HL-60/S4 treated with retinoic acid at 250 ng/mL for 4 days and 3 days (cell line): ENCODE measurements at regions not wholly inside any gene's neighbourhood (a gene's known extent, or its start where the extent isn't known, plus 50 kb on each side); places are given as distances from the start of the nearest gene placed in this dataset.
"Not testable (repeated sequence)": the region's sequence is repeated elsewhere in the genome, so short reads cannot be mapped to it uniquely, and the experiment has no call there.

Experiments used
- in situ Hi-C: fragments of 300-500 bp; cut with MboI; formaldehyde crosslinking; loops from 2 replicates; pipeline ENCODE4 v1.7.0; 2022; ENCODE audit warnings: low sequenced_read_pairs

DNA sequence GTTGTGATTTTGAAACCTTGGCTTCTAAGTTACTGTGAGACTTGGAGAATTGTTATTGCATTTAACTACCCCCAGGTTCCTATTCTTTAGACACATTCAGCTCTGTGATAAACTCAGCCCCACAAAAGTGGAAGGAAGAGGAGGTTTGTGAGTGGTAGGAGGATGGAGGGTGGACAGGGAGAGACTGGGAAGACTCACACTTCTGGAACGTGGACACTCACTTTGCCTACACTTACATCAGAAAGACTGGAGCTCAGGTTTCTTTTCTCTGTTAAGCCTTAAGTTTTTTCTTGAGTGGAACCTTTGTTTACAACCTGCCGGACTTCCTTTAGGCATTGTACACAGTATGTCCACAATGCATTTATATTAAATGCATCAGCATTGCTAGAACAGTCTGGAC, 99.0 kb downstream of the AREG start:
- in situ Hi-C loops = no loop called here

DNA sequence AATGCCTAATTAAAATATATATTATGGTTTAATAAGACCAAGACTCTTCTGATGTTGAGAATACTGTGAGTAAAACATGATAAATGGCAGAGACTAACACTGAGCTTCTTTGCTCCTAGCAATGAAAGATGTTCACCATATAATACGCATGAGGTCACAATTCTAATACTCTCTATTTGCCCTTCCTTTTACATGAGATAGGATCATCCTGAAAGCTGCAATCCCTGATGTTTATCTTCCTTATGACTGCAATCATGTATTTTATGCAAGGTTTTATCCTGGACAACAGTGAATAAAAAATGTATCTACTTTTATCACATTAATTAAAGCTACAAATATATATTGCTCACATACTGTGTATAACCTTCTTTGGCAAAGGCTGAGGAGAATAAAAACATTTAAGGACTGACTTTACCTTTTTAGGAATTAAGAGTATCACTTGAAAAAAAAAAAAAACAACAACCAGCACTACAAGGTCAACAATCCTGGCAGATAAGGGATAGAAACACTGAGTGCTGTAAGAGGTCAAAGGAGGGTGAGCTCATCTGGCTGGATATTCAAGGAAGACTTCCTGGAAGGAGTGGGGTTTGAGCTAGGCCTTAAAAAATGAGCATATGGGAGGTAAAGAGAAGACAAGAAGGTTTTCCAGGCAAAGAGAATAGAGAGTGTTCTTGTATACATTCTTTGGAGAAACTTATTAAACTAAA, 99.9 kb downstream of the AREG start:
- in situ Hi-C loops = no loop called here

DNA sequence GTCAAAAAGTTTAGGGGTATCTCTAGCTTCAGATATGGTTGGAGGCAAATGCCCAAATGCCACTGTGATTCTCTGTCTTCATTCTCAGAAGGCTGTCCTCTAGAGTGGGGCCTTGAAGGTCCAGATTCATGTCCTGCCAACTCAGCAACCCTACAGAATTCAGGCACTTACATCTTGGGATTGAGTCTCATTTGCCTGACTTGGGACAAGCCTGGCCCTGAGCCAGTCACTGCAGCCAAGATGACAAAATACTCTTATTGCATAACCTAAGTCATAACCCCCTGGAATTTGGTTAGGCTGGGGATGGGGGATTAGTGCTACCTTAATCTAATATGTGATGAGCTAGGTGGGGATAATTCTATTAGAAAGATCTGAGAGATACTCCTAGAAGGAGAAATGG, 100.5 kb downstream of the AREG start:
- in situ Hi-C loops = no loop called here

DNA sequence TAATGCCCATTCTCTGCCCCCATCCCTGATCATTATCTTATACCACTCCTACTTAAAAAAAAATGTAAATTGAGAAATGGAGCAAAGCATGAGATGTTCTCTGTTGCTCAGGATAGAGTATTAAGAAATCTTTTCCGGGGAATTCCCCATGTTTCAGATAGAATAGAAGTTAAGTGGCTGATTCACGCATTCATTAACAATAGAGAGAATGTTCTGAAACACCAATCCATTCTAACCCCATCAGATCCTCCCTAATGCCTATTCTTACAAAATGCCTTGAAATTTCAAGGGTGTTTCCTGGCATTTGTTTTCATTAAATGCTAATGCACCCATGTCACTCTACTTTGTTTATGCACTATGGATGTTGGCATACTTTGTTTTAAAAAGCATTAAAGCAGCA, 101.1 kb downstream of the AREG start:
- in situ Hi-C loops = no loop called here

DNA sequence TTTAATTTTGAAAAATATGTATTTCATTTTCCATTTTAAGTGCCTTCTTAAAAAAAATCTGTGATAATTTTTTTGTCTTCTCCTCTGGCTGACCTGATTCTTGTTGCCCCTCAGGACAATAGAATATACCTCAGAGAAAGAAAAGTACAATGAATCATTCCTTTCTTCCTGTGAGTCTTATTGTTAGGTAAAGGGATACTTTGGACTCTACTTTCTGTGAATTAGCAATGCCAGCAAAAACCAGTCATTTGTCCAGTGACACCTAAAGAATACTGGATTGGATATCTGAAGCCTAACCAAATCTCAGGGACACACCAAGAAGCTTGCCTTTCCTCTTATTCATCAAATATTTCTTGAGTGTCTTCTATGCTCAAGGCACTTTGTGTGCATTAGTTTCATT, 102.1 kb downstream of the AREG start:
- in situ Hi-C loops = no loop called here

DNA sequence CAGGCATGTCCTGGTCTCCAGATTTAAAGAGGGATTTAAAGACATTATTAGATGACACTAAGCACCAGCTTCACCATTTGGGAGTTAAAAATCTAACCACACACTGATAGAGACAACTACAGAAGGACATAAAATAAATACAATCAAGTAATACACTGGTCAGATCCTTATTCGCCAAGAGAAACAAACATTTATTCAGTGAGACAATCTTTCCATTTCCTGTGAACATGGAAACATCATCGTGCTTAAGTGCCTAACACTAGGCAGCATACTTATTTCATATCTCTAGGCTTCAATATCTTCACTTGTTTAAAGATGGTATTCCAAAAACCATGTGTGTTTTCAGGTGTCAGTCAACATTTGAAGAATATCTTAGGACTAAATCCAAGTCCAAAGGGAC, 103.6 kb downstream of the AREG start:
- in situ Hi-C loops = no loop called here

DNA sequence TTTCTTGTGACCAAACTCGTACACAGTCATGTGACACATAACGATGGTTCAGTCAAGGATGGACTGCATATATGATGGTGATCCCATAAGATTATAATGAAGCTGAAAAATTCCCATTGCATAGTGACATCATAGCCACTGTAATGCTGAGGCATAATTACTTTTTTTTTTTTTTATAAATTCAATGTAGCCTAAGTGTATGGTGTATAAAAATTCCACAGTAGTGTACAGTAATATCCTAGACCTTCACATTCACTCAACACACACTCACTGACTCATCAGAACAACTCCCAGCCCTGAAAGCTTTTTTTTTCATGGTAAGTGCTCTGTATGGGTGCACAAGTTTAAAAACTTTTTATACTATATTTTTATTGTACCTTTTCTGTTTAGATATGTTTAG, 105.0 kb downstream of the AREG start:
- in situ Hi-C loops = no loop called here

DNA sequence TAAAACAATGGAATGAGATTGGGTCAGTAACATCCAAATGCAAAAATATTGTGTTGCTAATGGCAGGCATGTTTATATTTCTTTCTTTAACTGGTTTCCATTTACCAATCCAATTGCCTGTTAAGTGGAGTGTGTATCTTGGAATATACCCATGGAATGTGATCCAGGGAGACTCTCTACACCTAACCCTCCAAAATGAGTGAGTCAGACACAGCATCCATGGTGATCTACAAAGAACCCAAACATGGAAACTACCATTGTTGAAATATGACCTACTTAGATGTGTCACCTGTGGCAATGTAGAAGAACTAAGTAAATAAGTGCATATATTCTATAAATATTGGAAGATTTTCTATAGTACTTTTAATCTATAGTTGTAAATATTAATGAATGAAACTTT, 110.3 kb downstream of the AREG start:
- in situ Hi-C loops = no loop called here

DNA sequence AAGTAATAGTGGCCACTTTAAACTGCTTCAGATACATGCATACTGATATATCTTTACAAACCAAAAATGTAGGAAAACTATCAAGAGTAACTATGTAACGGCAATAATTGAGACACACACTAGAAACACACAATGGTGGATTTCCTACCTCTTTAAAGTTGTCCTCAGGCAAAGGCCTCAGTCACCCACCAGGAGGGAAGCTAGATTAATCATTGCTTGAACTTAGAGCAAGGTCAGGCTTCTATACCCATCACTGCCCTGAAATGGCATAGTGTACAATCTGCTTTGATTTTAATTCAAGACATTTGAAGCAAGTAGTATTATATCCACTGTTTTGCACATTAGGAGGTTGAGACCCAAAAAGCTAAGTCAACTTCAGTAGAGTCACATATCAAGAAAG, 110.9 kb downstream of the AREG start:
- in situ Hi-C loops = no loop called here

DNA sequence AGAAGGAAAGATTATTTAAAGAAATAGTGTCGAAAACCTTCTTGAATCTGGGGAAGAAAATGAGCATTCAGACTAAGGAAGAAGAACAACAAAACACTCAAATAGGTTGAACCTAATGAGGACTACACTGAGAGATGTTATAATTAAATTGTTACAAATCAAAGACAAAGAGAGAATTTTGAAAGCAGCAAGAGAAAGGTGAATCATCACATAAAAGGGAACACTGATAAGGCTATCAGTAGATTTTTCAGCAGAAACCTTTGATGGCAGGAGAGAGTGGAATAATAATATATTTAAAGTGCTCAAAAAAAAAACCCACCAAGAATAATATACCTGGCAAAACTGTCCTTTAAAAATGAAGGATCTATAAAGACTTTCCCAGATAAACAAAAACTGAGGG, 114.9 kb downstream of the AREG start:
- in situ Hi-C loops = no loop called here

DNA sequence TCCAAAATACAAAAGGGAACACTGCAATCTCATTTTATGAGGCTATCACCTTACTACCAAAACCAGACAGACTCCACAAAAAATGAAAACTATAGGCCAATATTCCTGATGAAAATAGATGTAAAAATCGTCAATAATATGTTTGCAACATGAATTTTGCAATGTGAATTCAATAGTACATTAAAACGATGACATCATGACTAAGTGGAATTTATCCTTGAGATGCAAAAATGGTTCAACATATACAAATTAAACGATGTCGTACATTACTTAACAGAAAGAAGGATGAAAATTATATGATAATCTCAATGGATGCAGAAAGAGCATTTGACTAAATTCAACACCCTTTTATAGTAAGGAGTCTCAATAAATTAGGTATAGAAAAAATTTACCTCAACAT, 123.0 kb downstream of the AREG start:
- in situ Hi-C loops = no loop called here

DNA sequence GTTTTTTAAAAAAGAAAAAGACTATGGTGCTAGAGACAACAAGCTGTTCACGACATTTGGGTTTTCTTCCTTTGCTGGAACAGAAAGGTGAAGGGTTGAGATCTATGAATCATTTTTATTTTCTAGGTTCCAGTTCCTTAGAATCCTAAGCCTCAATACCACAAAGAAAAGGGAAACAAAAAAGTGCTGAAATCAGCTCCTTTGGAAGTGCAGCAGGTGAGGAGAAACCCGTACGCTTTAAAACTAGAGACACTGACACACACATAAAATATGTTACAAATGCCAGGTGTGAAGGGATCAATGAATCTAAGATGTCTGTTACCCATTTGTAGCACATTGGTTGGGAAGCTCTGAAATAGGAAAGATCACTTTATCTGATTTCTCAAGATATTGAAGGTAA, 125.2 kb downstream of the AREG start:
- in situ Hi-C loops = no loop called here

DNA sequence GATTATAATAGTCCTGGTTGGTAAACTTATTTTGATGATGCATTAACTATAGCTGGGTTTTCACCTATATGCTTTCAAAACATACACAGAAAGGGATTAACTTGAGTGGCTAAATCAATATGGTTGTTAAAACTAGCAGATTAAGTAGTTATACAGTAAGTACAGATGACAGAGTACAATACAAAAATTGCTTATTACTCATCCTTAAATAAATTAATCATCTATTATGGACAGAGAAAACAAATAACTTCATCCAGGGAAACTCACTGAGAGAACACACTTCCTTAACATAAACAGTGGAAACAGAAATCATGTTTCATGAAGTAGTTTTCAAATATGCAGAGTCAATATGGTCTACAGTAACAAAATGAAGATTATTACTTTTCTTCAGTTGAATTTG, 133.4 kb downstream of the AREG start:
- in situ Hi-C loops = no loop called here

DNA sequence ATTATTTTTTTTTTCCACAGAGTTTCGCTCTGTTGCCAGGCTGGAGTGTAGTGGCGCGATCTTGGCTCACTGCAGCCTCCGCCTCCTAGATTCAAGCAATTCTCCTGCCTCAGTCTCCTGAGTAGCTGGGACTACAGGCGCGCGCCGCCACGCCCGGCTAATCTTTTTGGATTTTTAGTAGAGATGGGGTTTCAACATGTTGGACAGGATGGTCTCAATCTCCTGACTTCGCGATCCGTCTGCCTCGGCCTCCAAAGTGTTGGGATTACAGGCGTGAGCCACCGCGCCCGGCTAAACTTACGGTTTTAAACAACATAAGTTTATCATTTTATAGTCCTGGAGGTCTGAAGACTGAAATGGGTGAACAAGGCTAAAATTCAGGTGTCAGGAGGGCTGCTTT, 133.9 kb downstream of the AREG start:
- in situ Hi-C loops = not testable (repeated sequence)

DNA sequence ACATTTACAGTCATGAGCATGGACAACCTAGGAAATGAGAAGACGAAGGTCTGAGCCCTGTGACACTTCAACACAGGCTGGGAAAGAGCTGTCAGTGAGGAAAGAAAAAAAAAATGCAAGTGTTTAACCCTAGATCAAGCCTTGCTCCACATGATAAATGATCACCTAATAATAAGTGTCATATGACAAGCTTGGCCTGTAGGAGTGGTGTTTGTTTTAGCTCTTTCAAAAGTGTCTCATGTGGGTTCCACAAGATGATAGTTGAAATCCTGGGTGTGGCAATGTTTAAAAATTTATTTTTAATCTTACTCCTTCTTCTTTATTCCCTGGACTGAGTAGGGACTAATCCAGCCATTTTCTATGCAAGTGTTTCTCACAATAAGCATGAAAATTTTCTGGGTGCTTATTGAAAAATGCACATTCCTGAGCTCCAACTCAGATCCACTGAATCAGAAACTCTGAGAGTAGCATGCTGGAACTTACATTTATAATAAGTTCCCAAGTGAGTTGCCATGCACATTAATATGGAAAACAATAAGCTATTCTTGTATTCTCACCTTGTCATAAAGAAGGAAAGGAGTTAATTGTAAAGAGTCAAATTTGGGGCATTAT, 138.3 kb downstream of the AREG start:
- in situ Hi-C loops = no loop called here

DNA sequence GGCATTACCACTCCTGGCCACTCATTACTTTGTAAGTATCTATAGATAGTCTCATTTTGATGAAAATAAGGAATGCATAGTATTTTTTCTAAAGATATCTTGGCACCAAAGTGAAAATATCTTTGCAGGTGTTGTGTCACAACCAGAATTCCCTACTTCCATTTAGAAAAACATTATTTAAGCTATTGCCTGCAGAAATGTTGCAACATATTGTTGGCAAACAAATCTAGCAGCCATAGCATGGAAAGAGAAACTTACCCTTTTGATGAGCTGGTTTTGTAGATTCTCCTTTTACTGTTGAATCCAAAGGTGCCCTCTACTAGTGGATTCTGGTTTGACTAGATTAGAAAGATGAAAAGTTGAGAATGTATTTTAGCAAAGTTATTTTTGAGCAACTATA, 138.8 kb downstream of the AREG start:
- in situ Hi-C loops = no loop called here

DNA sequence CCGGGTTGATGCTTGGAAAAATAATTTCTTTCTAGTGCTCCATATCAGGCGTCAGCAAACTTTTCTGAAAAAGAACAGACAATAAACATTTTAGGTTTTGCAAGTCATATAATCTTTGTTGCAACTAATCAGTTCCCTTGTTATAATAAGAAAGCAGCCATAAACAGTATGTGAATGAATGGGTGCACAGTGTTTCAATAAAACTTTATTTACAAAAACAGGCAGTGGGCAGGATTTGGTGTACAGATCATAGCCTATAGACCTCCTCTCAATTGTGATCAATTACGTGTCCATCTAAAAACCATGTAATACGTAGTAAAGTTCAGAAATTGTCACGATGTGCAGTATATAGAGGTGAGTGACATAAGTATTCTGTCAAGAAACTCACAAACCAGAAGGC, 143.4 kb downstream of the AREG start:
- in situ Hi-C loops = no loop called here

DNA sequence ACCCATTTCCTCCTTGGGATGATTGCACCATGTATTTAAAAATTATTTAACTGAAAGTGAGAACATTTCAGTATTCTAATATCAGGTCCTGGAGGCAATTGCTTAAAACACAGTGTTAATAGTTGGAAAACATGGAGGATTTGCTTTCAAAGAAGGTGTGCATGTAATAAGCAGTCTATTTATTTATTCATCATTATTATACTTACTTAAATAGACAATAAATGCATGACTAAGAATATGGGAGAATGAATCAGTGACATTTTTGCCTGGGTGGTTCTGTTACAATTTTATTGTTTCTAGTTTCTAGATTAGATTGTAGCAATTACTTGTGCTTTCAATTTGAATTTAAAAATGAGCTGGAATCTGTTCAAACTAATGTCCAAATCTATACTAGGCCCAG, 145.5 kb downstream of the AREG start:
- in situ Hi-C loops = no loop called here

DNA sequence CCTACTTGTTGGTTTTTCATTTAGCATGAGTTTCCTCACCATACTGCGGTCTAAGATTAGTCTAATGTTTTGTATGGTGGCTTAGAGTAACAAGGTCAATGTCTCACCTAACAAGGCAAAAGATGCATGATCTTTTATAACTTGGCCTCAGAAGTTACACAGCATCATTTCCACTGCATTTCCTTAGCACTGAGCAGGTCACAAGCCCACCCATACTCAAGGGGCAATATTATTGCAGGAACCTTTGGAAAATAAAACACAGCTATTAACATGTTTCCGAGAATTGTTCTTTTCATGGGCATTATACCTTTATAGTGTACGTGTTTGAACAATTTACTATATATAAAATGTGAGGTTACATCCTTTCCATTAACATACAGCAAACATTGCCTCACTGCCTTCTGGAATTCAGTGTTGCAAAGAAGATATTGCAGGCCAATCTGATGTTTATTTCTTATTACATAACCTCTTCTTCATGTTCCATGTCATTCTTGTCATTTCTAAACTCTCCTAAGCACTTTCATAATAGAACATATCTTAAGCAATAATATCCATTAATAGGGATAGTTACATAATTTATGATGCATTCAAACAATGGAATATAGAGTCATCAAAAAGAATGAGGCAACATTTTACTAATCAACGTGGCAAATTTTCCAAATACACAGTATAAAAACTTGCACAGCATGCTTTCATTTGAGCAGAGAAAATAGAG, 153.8 kb downstream of the AREG start:
- in situ Hi-C loops = no loop called here

DNA sequence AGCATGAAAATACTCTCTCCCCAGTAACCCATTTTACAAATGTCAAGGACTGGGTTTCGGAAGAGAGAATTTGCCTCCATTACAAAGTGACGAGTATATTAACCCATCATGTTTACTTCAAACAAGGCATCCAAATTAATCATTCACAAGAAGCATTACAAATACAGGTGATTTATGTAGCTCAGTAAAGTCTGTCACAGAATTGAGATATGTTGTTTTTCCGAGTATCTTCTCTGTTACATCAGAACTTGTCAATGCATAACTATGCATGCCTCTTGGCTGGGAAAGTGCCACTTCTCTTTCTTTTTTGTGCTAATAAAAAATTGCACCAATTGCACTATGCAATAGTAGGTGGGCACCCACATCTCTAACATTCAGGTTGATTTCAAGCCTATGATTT, 158.2 kb downstream of the AREG start:
- in situ Hi-C loops = no loop called here

DNA sequence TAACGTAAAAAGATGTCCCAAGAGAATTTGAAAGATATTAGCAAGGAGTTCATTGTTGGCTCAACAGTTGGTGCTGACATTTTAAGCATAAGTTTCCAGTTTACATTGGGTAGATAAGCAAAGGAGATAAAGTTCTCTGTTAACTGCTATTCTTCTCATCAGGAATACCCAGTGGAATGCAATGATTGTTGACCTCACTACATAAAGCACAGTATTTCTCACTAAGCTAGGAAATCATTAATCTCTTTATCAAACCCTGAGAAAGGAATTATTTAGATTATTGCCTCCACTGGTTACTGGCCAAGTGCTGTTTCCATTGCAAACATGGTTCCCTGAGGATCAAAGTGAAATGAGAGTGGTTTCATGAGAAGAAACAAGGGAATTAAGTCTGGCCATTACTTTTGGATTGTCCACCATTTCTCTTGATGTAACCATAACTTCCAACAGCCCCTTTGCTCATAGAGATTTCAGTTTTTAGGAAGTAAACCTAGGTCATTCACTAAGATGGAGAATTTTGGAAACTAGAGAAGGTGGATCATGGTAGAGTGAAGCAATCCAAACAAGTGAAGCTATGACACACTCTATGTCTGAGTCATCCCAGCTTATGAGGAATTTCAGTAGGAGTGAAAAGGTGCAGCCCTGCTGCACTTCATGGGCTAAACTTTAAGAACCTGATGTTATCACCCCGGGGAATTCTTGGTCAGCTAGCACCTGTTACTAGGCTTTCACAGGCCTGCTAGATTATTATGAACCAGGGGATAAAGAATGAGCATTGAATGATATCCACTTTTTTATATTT, 163.4 kb downstream of the AREG start:
- in situ Hi-C loops = no loop called here

DNA sequence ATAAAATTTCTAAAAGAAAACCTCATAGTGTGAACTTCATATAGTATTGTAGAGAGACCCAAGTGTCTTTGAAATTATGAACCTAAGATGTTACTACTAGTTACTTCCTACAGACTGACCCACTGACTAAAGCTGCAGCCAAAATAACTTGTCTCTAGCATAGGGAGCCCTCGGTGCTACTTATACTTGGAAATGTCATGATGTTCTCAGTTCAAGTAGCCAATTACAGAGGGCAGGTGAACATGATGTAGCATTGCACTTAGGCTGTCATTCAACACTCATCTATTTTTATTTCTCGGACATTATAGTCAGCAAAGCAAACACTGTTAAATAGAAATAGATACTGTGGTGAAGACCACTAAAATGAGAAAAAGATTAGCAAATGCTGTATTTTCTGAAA, 165.6 kb downstream of the AREG start:
- in situ Hi-C loops = no loop called here
